8988T (cell line): ENCODE measurements at regions not wholly inside any gene's neighbourhood (a gene's known extent, or its start where the extent isn't known, plus 50 kb on each side); places are given as distances from the start of the nearest gene placed in this dataset.

Source experiments
- DNase-seq: peaks from one replicate; pipeline ENCODE4 v3.0.0; 2011

DNA sequence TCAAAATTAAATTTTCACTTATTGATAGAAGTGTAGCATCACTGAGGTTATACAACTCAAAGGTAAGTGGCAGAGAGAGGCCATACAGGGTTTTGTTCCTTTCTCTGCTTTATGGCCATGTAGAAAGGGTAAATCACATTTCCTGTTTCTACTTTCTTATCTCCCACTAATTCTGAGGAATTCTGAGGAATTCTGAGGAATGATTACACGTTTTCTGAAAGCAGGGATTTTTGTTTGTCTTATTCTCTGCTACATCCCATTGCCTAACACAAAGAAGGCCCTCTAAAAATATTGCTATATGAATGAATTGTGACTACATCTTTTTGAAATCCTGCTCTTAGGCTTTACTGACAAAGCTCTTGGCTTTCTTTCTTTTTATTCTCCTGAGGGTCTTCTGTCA, 516.9 kb upstream of the ZNF608 start:
- DNase-seq: no peak

- no peak for DNase-seq
Measured at GRCh38 chr5:125266106-125266505, 519.7 kb upstream of the ZNF608 start.

DNA sequence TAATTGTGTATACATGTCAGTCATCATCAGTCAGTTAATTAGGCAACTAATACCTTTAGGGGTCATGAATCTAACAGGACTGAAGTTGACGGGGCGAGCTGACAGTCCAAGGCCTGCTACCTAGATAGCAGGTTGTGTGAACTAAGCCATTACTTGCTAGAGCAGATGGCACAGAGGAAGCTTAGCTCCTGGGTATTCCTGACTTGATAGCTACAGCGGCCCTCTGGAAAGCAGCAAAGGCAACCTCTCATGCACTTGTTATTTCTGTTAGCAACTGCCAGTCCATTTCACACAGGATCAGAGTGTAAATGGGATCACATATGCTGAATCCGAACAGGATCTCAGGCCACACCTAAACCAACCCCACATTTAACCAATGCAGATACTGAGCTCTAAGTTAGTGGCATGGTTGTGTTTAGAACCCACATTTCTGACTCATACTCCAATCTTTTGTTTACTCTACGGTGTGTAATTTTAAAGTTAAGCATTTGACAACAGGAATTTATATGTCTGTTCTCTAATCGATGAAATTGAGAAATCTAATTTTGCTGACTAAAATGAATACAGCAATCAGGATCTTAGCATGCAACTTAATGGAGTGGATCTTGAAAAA, 521.3 kb upstream of the ZNF608 start:
- DNase-seq: no peak

DNA sequence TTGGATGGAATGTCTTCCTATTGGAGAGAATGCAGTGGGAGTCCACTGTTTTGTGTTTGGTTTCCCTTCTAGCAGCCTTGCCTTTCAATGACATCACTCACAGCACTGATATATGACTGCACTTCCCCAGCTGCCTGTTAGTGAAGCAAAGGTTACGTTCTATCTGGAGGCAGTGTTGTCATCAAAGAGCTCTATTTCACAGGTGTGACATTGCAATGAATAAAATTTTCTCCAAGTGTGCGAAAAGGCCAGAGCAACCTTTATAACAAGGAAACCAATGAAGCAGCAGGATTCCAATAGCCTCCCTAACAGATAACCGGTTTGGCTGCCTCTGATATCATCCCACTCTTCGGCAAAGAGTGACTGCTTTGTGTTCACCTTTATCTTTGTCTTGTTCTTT, 523.5 kb upstream of the ZNF608 start:
- DNase-seq: no peak

DNA sequence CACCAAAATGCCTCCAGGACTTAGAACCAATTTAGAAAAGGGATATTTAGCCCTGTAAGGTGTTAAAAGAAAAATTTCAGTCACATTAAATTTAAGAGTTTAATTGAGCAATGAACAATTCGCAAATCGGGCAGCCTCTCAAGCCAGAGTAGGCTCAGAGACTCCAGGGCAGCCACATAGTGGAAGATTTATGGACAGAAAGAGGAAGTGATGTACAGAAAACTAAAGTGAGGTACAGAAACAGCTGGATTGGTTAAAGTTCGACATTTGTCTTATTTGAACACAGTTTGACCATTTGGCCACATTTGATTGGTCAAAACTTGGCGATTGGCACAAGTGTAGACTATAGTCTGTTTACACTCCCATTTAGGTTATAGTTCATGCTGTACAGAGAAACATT, 525.9 kb upstream of the ZNF608 start:
- DNase-seq: no peak

- DNase-seq: no peak
Measured at GRCh38 chr5:125274211-125274610, 527.8 kb upstream of the ZNF608 start.

DNA sequence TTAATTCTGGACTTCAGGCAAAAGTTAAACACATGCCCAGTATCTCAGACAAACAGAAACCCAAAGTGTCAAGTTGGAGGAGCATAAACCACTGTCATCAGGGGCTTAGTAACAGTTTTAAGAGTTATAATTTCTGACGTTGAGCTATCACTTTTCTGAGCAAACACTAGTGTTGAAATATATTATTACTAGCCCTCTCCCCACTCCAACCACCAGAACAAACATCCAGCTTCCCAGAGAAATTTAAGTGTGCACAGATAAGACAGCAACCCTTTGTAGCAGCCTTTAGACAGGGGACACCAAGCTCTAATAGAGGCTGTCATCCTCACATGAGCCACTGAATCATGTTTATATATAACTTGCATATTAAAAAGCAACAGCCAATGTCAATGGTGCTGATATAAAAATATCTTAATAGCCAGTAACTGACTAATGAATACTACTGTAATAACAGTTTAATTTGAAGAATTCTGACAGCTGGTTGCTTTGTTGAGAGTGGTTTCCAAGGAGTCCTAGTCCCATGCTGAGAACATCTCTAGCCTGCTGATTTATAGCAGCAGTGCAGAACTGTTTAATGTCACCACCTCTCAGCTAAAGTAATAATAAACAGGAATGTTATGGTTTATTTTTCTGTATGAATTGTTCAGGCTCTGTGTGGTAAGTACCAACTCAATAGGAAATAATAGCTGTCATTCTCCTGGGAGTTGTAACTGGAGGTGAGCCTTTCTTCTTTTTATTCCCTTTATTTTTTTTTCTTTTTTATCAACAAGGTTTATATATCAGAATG, 528.7 kb upstream of the ZNF608 start:
- DNase-seq: no peak

DNA sequence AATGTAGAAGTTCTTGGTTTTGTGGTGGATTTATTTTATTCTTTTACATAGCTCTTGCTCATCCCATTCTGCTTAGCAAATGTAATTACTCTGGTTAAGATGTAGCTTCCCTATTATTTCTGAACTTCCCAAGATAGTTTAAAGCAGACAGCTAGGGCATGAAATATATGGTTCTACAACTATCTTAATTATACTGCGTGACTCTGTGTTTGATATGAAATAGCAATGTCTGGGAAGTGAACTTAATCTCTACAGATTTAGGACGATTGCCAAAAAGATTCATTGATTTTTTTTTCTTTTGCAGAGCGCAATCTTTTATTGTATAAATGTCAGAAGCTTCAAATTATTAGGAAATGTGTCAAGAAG, 529.3 kb upstream of the ZNF608 start:
- DNase-seq: no peak

GRCh38 chr5:125276096-125276495, 529.7 kb upstream of the ZNF608 start:
- DNase-seq: no peak

- peak; percentile 15 for DNase-seq
Measured at GRCh38 chr5:125277494-125278154, 531.2 kb upstream of the ZNF608 start.

DNA sequence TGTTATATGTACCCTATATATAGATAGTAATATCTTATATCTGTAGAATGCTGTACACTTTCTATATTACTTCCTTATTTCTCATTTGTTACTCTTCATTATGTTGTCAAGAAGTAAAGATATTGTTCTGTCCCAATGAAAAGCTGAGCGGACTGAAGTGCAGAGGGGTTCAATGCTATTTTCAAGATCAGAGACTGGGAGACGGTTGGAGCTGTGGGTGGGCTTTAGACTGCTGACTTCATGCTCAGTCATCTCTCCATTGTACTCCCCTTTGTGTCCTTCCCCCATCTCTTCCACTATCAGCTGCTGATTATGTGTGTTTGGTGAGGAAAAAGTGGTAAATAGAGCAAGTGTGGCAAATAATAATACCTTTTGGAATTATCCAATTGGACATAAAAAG, 532.3 kb upstream of the ZNF608 start:
- DNase-seq: no peak

DNA sequence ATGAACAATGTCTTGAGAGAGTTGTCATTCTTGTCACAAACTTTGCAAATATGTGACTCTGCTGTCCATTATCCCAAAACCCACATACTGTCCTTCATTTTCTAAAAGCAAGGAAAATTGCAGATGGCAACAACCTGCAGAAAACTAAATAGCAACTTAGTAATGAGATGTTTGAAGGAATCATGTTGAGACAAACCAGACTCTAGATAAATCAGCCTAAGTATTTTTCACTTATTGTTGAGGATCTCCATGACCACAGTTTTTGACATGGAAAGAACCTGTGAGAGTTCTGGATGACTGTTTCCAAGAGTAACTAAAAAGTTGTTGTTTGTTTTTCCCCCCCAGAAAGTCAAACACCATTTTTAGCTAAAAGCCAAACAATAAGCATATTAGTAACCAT, 535.2 kb upstream of the ZNF608 start:
- DNase-seq: no peak

DNA sequence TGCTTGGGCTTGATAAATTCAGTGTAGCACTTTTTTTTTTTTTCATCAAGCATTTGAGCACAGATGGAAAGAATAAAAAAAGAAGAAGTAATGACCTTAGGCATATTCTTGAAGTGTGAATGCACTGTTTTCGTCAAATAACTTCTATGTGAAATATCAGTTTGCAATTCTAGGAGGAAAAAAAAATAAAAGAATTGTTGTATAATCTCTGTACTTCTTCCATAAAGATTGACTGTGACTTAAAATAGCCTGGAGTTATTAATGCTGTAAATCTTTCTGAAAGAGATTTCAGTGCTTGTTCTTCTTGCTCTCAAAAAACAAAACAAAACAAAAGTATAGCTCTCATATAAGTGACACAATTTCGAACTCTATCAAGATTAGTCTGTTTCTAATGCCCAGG, 536.9 kb upstream of the ZNF608 start:
- DNase-seq: no peak

- DNase-seq: no peak
Measured at GRCh38 chr5:125286271-125286670, 539.8 kb upstream of the ZNF608 start.

DNA sequence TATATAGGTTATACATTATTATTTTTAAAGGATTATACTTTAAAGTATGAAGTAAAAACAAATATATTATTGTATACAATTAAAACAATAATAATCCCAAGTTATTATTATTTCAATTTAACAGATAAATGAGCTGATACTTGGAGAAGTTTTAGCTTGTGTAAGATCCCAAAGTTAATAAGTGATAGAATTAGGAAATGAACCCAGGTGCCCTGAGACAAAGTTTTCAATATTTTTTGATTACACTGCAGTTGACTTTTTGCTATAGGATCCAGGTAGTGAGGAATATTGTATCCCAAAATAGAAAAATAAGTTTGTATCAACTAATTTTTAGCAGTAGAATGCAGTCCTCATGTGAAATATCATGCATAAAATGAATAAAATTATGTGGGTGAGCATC, 543.2 kb upstream of the ZNF608 start:
- no peak for DNase-seq

DNA sequence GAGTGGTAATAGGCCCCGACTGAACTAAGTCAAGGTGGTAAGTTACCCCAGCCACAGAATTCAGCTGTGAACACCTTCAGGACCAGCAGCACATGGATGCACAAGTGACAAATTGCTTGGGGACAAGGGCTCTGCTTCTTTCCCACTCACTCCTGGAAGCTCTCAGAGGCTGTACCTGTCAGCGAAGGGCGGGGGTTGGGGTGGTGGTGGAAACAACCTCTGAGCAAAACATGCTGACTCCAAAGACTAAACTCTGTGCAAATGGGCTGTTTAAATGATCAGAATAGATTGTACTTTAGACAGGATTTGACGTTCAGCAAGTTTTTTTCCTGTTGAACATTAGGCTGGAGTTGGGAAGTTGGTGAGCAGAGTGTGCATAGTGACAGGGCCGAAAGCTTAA, 544.5 kb upstream of the ZNF608 start:
- DNase-seq: no peak

DNA sequence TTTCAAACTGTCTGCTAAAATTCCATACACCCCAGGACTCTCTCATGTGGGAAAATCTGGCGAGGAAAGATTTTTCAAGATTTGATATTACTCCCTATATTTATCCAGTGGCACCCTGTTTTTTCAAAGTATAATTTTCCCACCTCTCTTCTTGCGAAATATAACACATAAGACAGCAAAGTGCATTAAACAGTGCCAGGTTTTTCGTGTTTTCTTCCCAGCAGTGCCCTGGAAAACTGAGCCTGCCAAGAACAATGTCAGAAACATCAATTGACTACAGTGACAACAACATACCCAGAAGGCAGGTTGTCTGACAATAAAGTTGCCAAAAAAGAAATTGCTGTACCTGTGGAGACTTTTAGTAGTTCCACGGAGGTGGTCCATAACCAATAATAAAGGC, 545.0 kb upstream of the ZNF608 start:
- no peak for DNase-seq

- no peak for DNase-seq
Measured at GRCh38 chr5:125293223-125293622, 546.8 kb upstream of the ZNF608 start.

GRCh38 chr5:125293726-125294125, 547.3 kb upstream of the ZNF608 start:
- DNase-seq: no peak

GRCh38 chr5:125294844-125295243, 548.4 kb upstream of the ZNF608 start:
- no peak for DNase-seq

- DNase-seq: no peak
Measured at GRCh38 chr5:125295405-125295872, 549.0 kb upstream of the ZNF608 start.

DNA sequence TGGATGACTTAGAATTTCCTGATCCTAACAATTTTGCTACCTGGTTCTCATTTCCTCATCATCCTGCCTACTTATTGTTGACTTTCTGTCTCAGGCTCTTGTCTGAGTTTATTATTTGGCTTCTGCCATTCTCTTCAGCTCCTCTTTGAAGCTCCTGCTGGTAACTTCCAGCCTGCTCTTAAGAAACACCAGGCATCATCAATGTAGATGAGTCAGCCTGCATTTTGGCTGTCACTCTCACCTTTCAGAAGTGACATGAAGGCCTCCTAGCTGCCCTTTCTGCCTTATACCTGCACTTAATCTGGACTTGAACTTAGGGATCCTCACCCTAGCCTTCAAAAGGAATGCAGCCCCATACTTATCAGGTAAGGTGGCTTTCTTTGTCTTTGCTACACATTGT, 551.8 kb upstream of the ZNF608 start:
- no peak for DNase-seq

DNA sequence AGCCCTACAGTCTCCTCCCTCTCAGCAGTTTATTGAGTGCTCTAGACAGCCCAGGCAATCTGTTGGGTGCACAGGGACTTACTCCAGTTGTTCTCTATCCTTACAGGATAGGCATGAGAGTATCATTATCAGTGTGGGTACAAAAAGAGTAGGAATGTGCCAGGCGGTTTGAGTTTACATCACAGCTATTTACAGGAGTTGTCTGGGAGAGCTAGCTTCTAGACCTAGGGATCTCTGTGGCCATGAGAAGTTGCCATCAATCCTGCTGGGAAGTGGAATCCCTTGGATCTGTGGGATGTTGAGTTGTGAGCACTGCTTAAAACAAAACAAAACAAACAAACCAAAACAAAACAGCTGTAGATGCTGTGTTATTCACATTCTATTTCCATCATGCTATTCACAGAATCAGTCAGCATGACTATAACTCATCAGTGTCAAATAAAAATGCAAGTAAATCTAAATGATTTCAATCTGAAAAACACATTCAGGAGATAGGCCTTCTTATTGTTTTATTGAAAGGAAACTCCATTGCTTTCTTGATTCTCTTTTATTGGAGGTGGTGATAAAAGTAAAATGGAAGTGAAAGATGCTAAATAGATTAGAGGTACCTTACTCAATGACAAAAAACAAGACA, 552.4 kb upstream of the ZNF608 start:
- no peak for DNase-seq

GRCh38 chr5:125301711-125302110, 555.3 kb upstream of the ZNF608 start:
- no peak for DNase-seq
